CD14-positive monocyte (primary cell): ENCODE measurements at regions not wholly inside any gene's neighbourhood (a gene's known extent, or its start where the extent isn't known, plus 50 kb on each side); places are given as distances from the start of the nearest gene placed in this dataset.

Source experiments
- DNase-seq, 3 donors: peaks; one replicate each; pipeline ENCODE4 v3.0.0-alpha.2; 2011 to 2022
- H2AFZ ChIP-seq: 2 replicates; pipeline ENCODE4 v1.6.0; 2012; ENCODE audit warnings: mild to moderate bottlenecking, low read depth, low read length, inconsistent platforms; ENCODE audit not compliant: insufficient read depth, poor library complexity, severe bottlenecking
- H3K27ac ChIP-seq, 2 donors: 1 replicate in 1 of 2; 2 replicates in 1 of 2; pipeline ENCODE4 v1.5.1; 2012 to 2013; ENCODE audit warnings: low read length in 2 of 2, control low read depth in 1 of 2, inconsistent platforms in 1 of 2, low read depth in 1 of 2, mild to moderate bottlenecking in 1 of 2
- H3K27me3 ChIP-seq, 2 donors: one replicate each; pipeline versions ENCODE4 v1.6.0 to v1.6.1; 2011 to 2013; ENCODE audit warnings: low read length in 2 of 2; ENCODE audit not compliant: control insufficient read depth in 2 of 2, insufficient read depth in 2 of 2
- H3K36me3 ChIP-seq, 2 donors: replicated peaks in 1 of 2; 1 replicate in 1 of 2; 2 replicates in 1 of 2; pipeline versions ENCODE4 v1.5.1 to v1.6.1; 2012 to 2013; ENCODE audit warnings: low read length in 2 of 2, control low read depth in 1 of 2, inconsistent platforms in 1 of 2, mild to moderate bottlenecking in 1 of 2; ENCODE audit not compliant: insufficient read depth in 2 of 2, control insufficient read depth in 1 of 2
- H3K4me1 ChIP-seq, 2 donors: 1 replicate in 1 of 2; 2 replicates in 1 of 2; pipeline versions ENCODE4 v1.5.1 to v1.6.1; 2012 to 2013; ENCODE audit warnings: low read length in 2 of 2, control low read depth in 1 of 2, inconsistent platforms in 1 of 2, mild to moderate bottlenecking in 1 of 2, moderate library complexity in 1 of 2; ENCODE audit not compliant: insufficient read depth in 2 of 2, control insufficient read depth in 1 of 2
- H3K4me2 ChIP-seq: replicated peaks from 2 replicates; pipeline ENCODE3; 2012; ENCODE audit warnings: low read length, moderate library complexity, mild to moderate bottlenecking; ENCODE audit not compliant: poor library complexity, severe bottlenecking; ENCODE audit errors: extremely low read depth
- H3K4me3 ChIP-seq, 3 experiments: fragments of 200-600 bp in 1 of 3; sonication (generic) in 1 of 3; replicated peaks in 1 of 3; 1 replicate in 2 of 3; 2 replicates in 1 of 3; pipeline ENCODE4 v1.5.1; 2011 to 2013; ENCODE audit warnings: low read length in 3 of 3, mild to moderate bottlenecking in 3 of 3, control low read depth in 2 of 3, low read depth in 2 of 3, inconsistent platforms in 1 of 3, moderate library complexity in 1 of 3
- H3K79me2 ChIP-seq: 2 replicates; pipeline ENCODE4 v1.6.0; 2012; ENCODE audit warnings: mild to moderate bottlenecking, control low read depth, inconsistent platforms, low read length, moderate library complexity; ENCODE audit not compliant: insufficient read depth
- H3K9ac ChIP-seq: 2 replicates; pipeline ENCODE4 v1.6.0; 2017; ENCODE audit warnings: low read length, mild to moderate bottlenecking; ENCODE audit not compliant: insufficient read depth, poor library complexity, severe bottlenecking
- H3K9me3 ChIP-seq, 2 donors: replicated peaks in 1 of 2; 1 replicate in 1 of 2; 2 replicates in 1 of 2; pipeline versions ENCODE4 v1.5.1 to v1.6.1; 2012 to 2013; ENCODE audit warnings: low read length in 2 of 2, control low read depth in 1 of 2; ENCODE audit not compliant: control insufficient read depth in 1 of 2, insufficient read depth in 1 of 2
- H4K20me1 ChIP-seq: 2 replicates; pipeline ENCODE4 v1.6.0; 2012; ENCODE audit warnings: mild to moderate bottlenecking, low read length, control low read depth, moderate library complexity; ENCODE audit not compliant: insufficient read depth
- H3K27ac Mint-ChIP-seq, 7 donors: one replicate each; pipeline ENCODE4 v1.8.0; 2020; ENCODE audit warnings: mild to moderate bottlenecking in 7 of 7, mixed read lengths in 7 of 7, moderate library complexity in 6 of 7, inconsistent platforms in 2 of 7
- H3K27me3 Mint-ChIP-seq, 3 donors: one replicate each; pipeline ENCODE4 v1.8.0; 2021 to 2022; ENCODE audit warnings: low read depth in 3 of 3, mild to moderate bottlenecking in 3 of 3, mixed read lengths in 3 of 3, moderate library complexity in 3 of 3, inconsistent platforms in 1 of 3
- H3K36me3 Mint-ChIP-seq, 2 donors: one replicate each; pipeline ENCODE4 v1.8.0; 2020; ENCODE audit warnings: mixed read lengths in 2 of 2, inconsistent platforms in 1 of 2, mild to moderate bottlenecking in 1 of 2
- H3K4me1 Mint-ChIP-seq: one replicate; pipeline ENCODE4 v1.8.0; 2020; ENCODE audit warnings: mild to moderate bottlenecking, mixed read lengths
- H3K4me3 Mint-ChIP-seq, 2 donors: one replicate each; pipeline ENCODE4 v1.8.0; 2020; ENCODE audit warnings: mild to moderate bottlenecking in 2 of 2, mixed read lengths in 2 of 2, moderate library complexity in 1 of 2
- H3K9me3 Mint-ChIP-seq, 7 donors: one replicate each; pipeline ENCODE4 v1.8.0; 2020 to 2022; ENCODE audit warnings: mixed read lengths in 7 of 7, mild to moderate bottlenecking in 6 of 7, moderate library complexity in 6 of 7, inconsistent platforms in 2 of 7
- WGBS: methylation state at CpG from one replicate; pipeline ENCODE4 v1.1.5; 2013; ENCODE audit warnings: missing lambda C conversion rate; ENCODE audit not compliant: insufficient coverage; 5-methylcytosine and 5-hydroxymethylcytosine counted together
- intact Hi-C, 2 donors: fragments of 100-400 bp; cut with micrococcal nuclease; formaldehyde crosslinking; loops; one replicate each; pipeline versions ENCODE4 v1.15.0 to v1.15.1; 2023
- TF ChIP-seq, protein P1 (sequence below): fragments of 200-600 bp; IDR thresholded peaks from one replicate; pipeline ENCODE4 v1.8.0; 2022; ENCODE audit warnings: antibody characterized with exemption, mild to moderate bottlenecking

DNA sequence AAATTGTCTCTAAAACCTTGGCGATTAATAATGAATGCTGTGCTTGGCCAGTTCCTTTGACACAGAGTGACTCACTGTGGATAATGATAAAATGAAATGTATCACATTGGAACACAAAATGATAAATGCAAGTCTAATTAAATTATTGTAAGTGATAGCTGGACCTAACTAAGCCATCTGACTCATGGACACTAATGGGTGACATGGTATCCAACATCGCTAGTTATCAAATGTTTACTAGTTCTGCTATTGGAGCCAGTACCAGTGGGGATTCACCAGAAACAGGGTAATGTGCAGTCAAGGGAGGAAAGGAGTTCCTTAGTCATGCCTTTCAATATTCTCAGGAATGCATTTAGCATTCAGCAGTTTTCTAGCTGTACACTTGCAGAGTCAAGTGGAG, 736.3 kb upstream of the ACVR2A start:
- 86% methylated on average over 2 of the region's 2 CpGs for whole genome bisulfite sequencing
- H3K27ac Mint-ChIP-seq = no peak overlapping the region
- H3K27me3 Mint-ChIP-seq = no peaks in the 10 kb centered on the region
- intact Hi-C loops = no loop called here
- H3K4me1 Mint-ChIP-seq = no peaks in the 10 kb centered on the region
- H3K4me1 ChIP-seq = no peaks in the 10 kb centered on the region
- H3K27me3 ChIP-seq = no peaks in the 10 kb centered on the region
- no peak overlapping the region for H3K4me3 ChIP-seq
- H3K27ac ChIP-seq = no peak overlapping the region
- no peaks in the 10 kb centered on the region for H3K36me3 ChIP-seq
- no peaks in the 10 kb centered on the region for H3K79me2 ChIP-seq
- H2AFZ ChIP-seq = no peak overlapping the region
- TF ChIP-seq, protein P1, sequence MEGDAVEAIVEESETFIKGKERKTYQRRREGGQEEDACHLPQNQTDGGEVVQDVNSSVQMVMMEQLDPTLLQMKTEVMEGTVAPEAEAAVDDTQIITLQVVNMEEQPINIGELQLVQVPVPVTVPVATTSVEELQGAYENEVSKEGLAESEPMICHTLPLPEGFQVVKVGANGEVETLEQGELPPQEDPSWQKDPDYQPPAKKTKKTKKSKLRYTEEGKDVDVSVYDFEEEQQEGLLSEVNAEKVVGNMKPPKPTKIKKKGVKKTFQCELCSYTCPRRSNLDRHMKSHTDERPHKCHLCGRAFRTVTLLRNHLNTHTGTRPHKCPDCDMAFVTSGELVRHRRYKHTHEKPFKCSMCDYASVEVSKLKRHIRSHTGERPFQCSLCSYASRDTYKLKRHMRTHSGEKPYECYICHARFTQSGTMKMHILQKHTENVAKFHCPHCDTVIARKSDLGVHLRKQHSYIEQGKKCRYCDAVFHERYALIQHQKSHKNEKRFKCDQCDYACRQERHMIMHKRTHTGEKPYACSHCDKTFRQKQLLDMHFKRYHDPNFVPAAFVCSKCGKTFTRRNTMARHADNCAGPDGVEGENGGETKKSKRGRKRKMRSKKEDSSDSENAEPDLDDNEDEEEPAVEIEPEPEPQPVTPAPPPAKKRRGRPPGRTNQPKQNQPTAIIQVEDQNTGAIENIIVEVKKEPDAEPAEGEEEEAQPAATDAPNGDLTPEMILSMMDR = no peak
- no peaks in the 10 kb centered on the region for H4K20me1 ChIP-seq
- peaks cover 2 to 9% (median 4%) of the 10 kb centered on the region in 7 donors for H3K9me3 Mint-ChIP-seq
- H3K36me3 Mint-ChIP-seq = no peaks in the 10 kb centered on the region
- DNase-seq = no peak
- no peak overlapping the region for H3K4me2 ChIP-seq
- H3K9ac ChIP-seq = no peak overlapping the region
- H3K9me3 ChIP-seq = peaks cover 0 to 5% of the 10 kb centered on the region in 2 donors
- H3K4me3 Mint-ChIP-seq = no peak overlapping the region

DNA sequence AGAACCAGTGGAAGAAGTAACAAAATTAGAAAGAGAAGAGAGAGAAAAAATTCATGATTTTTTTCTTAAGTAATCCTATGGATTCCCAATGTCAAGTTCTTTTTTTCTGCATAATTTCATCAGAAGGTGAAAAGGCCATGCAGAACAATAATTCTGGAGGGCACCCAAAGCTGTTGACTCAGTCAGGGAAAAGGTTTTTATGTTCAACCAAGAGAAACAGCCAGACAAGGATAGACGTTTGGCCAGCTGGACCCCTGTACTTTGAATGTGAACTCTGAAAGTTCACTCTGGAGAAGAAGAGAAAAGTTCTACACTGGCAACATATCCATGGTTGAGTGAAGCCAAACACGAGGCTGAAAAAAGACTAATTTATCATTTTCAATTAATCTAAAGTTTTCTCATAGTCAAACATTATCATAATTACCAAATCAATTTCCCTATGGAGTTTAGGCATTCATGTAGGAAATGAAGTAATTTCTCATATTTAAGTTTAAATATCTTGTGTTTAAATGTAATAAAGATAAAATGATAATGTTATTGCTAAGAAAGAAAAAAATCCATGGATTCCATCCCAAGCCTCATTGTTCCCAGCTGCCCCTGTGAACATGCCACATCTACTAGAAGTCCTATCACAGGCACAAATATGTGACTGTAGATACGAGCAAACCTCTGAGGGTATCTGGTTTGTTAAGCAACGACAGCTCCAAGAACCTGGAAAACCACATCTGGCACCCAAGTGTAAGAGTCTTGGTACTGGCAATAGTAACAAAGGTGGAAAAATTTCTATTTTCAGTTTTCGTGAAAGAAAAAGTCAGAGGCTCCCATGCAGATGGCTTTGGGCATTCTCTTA, 742.7 kb upstream of the ACVR2A start:
- Mint-ChIP-seq H3K27me3 (no peaks in the 10 kb centered on the region), H3K4me3 (no peak overlapping the region), H3K9me3 (peaks cover 0 to 2% (median 1%) of the 10 kb centered on the region in 7 donors), H3K36me3 (no peaks in the 10 kb centered on the region), H3K27ac (no peak overlapping the region), H3K4me1 (no peaks in the 10 kb centered on the region)
- Histone ChIP-seq H3K27ac (no peak overlapping the region), H2AFZ (no peak overlapping the region), H3K9ac (no peak overlapping the region), H3K4me1 (no peaks in the 10 kb centered on the region), H3K9me3 (no peaks in the 10 kb centered on the region), H3K4me2 (no peak overlapping the region), H3K36me3 (no peaks in the 10 kb centered on the region), H3K27me3 (no peaks in the 10 kb centered on the region), H3K4me3 (no peak overlapping the region), H3K79me2 (no peaks in the 10 kb centered on the region), H4K20me1 (no peaks in the 10 kb centered on the region)
- no peak for DNase-seq
- intact Hi-C loops = no loop called here
- TF ChIP-seq, protein P1 = no peak
- WGBS = 100% methylated on average over 2 of the region's 5 CpGs
